ENCODE measurements at regions not wholly inside any gene's neighbourhood (a gene's known extent, or its start where the extent isn't known, plus 50 kb on each side); places are given as distances from the start of the nearest gene placed in this dataset.

- no peak for DNase-seq
Observed at GRCh38 chr2:211068108-211068780, 511.8 kb downstream of the CPS1 start.

GRCh38 chr2:211070547-211070946 lies 514.1 kb downstream of the CPS1 start:
- no peak for DNase-seq

- DNase-seq: no peak
Observed at GRCh38 chr2:211077216-211077767, 520.9 kb downstream of the CPS1 start.

- no peak for DNase-seq
Observed at GRCh38 chr2:211084352-211084751, 528.0 kb downstream of the CPS1 start.

GRCh38 chr2:211085056-211085680 lies 528.8 kb downstream of the CPS1 start:
- DNase-seq: no peak

- no peak for DNase-seq
Observed at GRCh38 chr2:211086049-211086448, 529.6 kb downstream of the CPS1 start.

- DNase-seq: no peak
Observed at GRCh38 chr2:211089127-211089526, 532.7 kb downstream of the CPS1 start.

GRCh38 chr2:211093743-211094303 lies 537.4 kb downstream of the CPS1 start:
- no peak for DNase-seq

- no peak for DNase-seq
Observed at GRCh38 chr2:211103989-211104388, 547.6 kb downstream of the CPS1 start.

GRCh38 chr2:211113334-211114175 lies 557.2 kb downstream of the CPS1 start:
- DNase-seq: no peak

- DNase-seq: no peak
Observed at GRCh38 chr2:211114826-211115455, 558.5 kb downstream of the CPS1 start.

GRCh38 chr2:211117026-211117425 lies 560.6 kb downstream of the CPS1 start:
- DNase-seq: no peak

- no peak for DNase-seq
Observed at GRCh38 chr2:211126256-211126655, 569.9 kb downstream of the CPS1 start.

- no peak for DNase-seq
Observed at GRCh38 chr2:211127501-211127900, 571.1 kb downstream of the CPS1 start.

- DNase-seq: no peak
Observed at GRCh38 chr2:211128287-211128686, 571.9 kb downstream of the CPS1 start.

GRCh38 chr2:211129798-211130197 lies 573.4 kb downstream of the CPS1 start:
- no peak for DNase-seq

- no peak for DNase-seq
Observed at GRCh38 chr2:211132046-211132445, 575.6 kb downstream of the CPS1 start.

GRCh38 chr2:211132573-211132972 lies 576.2 kb downstream of the CPS1 start:
- no peak for DNase-seq

- DNase-seq: no peak
Observed at GRCh38 chr2:211133766-211134165, 577.4 kb downstream of the CPS1 start.

- DNase-seq: no peak
Observed at GRCh38 chr2:211138551-211138950, 582.2 kb downstream of the CPS1 start.

GRCh38 chr2:211141646-211142045 lies 585.2 kb downstream of the CPS1 start:
- no peak for DNase-seq

- no peak for DNase-seq
Observed at GRCh38 chr2:211144078-211144477, 587.7 kb downstream of the CPS1 start.
